HG03175 (cell line): ENCODE measurements at regions not wholly inside any gene's neighbourhood (a gene's known extent, or its start where the extent isn't known, plus 50 kb on each side); places are given as distances from the start of the nearest gene placed in this dataset.

Experiments
- ATAC-seq: cut with Tn5 transposase; IDR thresholded peaks from one replicate; pipeline ENCODE4 v1.9.1; 2021; ENCODE audit warnings: mild to moderate bottlenecking, moderate library complexity; ENCODE audit not compliant: unreplicated experiment

GRCh38 chr18:5601188-5601624 is 57.4 kb upstream of the EPB41L3 start:
- ATAC-seq, result no peak

GRCh38 chr18:5600378-5601071 is 56.7 kb upstream of the EPB41L3 start:
- ATAC-seq, result no peak

- no peak for ATAC-seq
Measured at GRCh38 chr18:5596585-5596984, 52.8 kb upstream of the EPB41L3 start.
